Psoas muscle (tissue), 7 donors: ENCODE measurements at regions not wholly inside any gene's neighbourhood (a gene's known extent, or its start where the extent isn't known, plus 50 kb on each side); places are given as distances from the start of the nearest gene placed in this dataset.

ENCODE experiments used
- ATAC-seq, 4 donors: fragments of 200-7000 bp; cut with Tn5 transposase; one replicate each; pipeline ENCODE4 v1.9.1; 2020; ENCODE audit warnings: moderate library complexity in 3 of 4, mild to moderate bottlenecking in 2 of 4
- DNase-seq, 2 donors: peaks; one replicate each; pipeline ENCODE4 v3.0.0-alpha.2; 2020
- H3K27ac ChIP-seq: fragments of 200-600 bp; one replicate; pipeline ENCODE4 v1.8.0; 2022
- H3K27me3 ChIP-seq, 3 donors: fragments of 200-600 bp in 1 of 3; one replicate each; pipeline versions ENCODE4 v1.6.1 to v1.8.0; 2013 to 2022; ENCODE audit warnings: low read length in 2 of 3, mild to moderate bottlenecking in 2 of 3, moderate library complexity in 1 of 3; ENCODE audit not compliant: insufficient read depth in 3 of 3
- H3K36me3 ChIP-seq, 2 donors: fragments of 200-600 bp in 1 of 2; one replicate each; pipeline versions ENCODE4 v1.6.1 to v1.8.0; 2013 to 2022; ENCODE audit warnings: low read depth in 1 of 2, mild to moderate bottlenecking in 1 of 2, moderate library complexity in 1 of 2; ENCODE audit not compliant: insufficient read depth in 1 of 2
- H3K4me1 ChIP-seq: fragments of 200-600 bp; one replicate; pipeline ENCODE4 v1.8.0; 2022
- H3K4me3 ChIP-seq: fragments of 200-600 bp; one replicate; pipeline ENCODE4 v1.8.0; 2022; ENCODE audit warnings: mild to moderate bottlenecking
- H3K9me3 ChIP-seq: fragments of 200-600 bp; one replicate; pipeline ENCODE4 v1.8.0; 2022
- WGBS, 3 donors: extraction: QIAGEN DNeasy Blood & Tissue Kit; methylation state at CpG; one replicate each; pipeline versions ENCODE4 v1.1.6 to v1.1.7; 2013; 5-methylcytosine and 5-hydroxymethylcytosine counted together
- intact Hi-C, 2 donors: fragments of 100-400 bp; cut with DNase I; formaldehyde crosslinking; loops; one replicate each; pipeline versions ENCODE4 v1.11.0 to v1.14.2; 2022
- TF ChIP-seq, protein P1 (sequence below): fragments of 200-600 bp; IDR thresholded peaks from one replicate; pipeline ENCODE4 v1.8.0; 2022; ENCODE audit warnings: antibody characterized with exemption
- donor health status: healthy with polysubstance abuse.
- donor health status: DM: no; HTN: no; CAD: no; lungs with moderate emphysema.
- donor health status: Bipolar disorder and iron deficiency.
- donor health status: healthy.
- donor health status: DM: yes; HTN: yes; CAD: no.
- donor health status: DM: no; HTN: no; CAD: no.
- donor health status: DM: yes; HTN: yes; CAD: no.

DNA sequence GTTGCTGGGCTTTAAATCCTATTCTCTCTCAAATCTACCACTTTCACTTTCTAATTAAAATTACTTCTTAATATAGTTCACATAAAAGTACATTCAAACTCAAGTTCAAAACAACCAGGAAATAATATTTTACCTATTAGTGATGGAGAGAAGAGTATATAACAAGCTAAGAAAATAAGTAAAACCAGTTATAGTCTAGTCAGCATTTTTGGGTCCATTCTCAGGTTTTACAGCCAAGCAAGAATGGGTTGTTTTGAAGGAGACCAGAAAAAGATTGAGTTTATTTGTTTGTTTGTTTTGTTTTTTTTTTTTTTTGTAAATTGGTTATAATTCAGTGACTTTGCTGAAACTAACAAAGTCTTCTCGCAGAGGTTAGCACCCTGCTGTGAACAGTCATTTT is 106.3 kb upstream of the PTPRZ1 start:
- 59 to 68% (median 60%) methylated on average over 1 of the region's 1 CpG for WGBS, 3 donors
- ATAC-seq = no peak
- intact Hi-C loops = no loop called here

DNA sequence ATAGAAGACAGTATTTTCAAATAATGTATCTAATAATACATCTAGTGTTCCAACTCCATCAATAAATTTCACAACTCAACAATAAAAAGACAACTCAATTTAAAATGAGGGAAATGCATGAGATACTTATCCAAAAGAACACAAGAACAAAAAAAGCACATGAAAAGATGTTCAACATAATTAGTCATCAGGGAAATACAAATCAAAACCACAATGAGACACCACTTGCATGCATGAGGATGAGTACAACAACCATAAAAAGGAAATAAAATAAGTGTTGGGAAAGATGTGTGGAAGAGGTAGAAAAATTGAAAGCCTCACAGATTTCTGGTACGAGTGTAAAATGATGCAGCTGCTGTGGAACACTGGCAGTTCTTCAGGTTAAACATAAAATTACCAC is 111.6 kb upstream of the PTPRZ1 start:
- intact Hi-C loops = no loop called here
- H3K36me3 ChIP-seq = no peaks in the 10 kb centered on the region
- no peak for DNase-seq
- ATAC-seq = no peak
- TF ChIP-seq, protein P1, sequence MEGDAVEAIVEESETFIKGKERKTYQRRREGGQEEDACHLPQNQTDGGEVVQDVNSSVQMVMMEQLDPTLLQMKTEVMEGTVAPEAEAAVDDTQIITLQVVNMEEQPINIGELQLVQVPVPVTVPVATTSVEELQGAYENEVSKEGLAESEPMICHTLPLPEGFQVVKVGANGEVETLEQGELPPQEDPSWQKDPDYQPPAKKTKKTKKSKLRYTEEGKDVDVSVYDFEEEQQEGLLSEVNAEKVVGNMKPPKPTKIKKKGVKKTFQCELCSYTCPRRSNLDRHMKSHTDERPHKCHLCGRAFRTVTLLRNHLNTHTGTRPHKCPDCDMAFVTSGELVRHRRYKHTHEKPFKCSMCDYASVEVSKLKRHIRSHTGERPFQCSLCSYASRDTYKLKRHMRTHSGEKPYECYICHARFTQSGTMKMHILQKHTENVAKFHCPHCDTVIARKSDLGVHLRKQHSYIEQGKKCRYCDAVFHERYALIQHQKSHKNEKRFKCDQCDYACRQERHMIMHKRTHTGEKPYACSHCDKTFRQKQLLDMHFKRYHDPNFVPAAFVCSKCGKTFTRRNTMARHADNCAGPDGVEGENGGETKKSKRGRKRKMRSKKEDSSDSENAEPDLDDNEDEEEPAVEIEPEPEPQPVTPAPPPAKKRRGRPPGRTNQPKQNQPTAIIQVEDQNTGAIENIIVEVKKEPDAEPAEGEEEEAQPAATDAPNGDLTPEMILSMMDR = no peak
- H3K27me3 ChIP-seq = no peaks in the 10 kb centered on the region
- H3K9me3 ChIP-seq = no peaks in the 10 kb centered on the region
- no peak overlapping the region for H3K4me3 ChIP-seq
- no peak overlapping the region for H3K27ac ChIP-seq
- no peaks in the 10 kb centered on the region for H3K4me1 ChIP-seq
- 41 to 59% (median 48%) methylated on average over 1 of the region's 1 CpG for WGBS, 3 donors

More for the DNA sequence above, 106.3 kb upstream of the PTPRZ1 start:
- DNase-seq = no peak
- no peaks in the 10 kb centered on the region for H3K4me1 ChIP-seq
- H3K4me3 ChIP-seq = no peak overlapping the region
- TF ChIP-seq, protein P1 = no peak
- no peaks in the 10 kb centered on the region for H3K36me3 ChIP-seq
- H3K27ac ChIP-seq = no peak overlapping the region
- H3K27me3 ChIP-seq = no peaks in the 10 kb centered on the region
- no peaks in the 10 kb centered on the region for H3K9me3 ChIP-seq

DNA sequence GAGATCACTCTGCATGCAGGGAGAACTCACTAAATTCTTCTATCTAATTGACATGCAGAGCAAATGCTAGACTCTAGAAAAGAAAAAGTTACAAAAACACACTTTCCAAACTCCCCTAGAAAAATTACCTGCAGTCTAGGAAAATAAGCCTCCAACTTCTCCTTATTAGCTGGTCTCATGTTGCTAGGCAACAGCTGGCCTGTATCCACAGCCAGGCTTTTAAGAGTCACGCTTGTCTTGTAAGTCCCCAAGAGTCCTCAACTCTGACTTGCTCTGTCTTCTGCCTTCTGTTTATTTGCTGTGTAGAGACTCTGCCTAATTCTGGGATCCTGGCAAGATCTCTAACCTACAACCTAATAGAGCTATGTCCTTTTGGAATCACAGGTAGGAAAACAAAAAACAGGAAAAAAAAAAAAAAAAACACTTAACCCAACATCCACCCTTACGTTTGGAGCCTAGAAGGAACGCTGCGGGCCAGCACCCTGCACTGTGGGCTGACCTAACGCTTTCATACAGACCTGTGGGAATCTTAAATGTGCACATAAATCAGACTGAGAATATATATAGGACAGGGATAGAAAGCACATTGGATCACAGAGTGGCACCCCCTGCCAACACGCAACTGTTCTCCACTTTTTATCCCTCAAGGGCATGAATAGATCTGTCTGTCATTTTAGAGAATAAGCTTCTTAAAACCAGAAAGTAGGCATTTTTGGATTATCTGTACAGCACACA is 117.0 kb upstream of the PTPRZ1 start:
- DNase-seq (no peak), ATAC-seq (no peak)
- Histone ChIP-seq H3K27ac (no peak overlapping the region), H3K9me3 (no peaks in the 10 kb centered on the region), H3K4me3 (no peak overlapping the region), H3K4me1 (no peaks in the 10 kb centered on the region), H3K27me3 (no peaks in the 10 kb centered on the region), H3K36me3 (no peaks in the 10 kb centered on the region)
- 60 to 67% (median 64%) methylated on average over 6 of the region's 6 CpGs for WGBS, 3 donors
- TF ChIP-seq, protein P1 = no peak
- intact Hi-C loops = loop anchor here in 1 of 2 donors (10.0 kb wide), 1 partner anchor 239 kb away; no protein-coding TSS in a partner anchor

DNA sequence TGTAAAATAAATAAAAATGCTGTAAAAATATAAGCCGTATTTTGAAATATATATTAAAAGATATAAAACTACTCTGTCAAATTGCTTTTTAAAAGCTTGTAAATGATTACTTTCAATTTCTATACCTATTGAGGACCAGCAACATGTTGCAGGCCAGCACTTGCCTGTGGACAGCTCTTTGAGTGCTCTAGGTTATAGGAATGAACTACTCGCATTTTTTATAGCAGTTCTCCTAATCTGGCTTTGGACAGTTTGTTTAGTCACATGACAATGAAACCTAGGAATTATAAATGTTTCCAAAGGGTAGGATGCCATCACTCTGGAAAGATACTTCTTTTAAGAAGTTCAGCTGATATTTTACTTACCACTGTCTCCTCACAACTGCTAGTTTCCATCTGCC is 117.7 kb upstream of the PTPRZ1 start:
- H3K4me1 ChIP-seq = no peaks in the 10 kb centered on the region
- intact Hi-C loops = loop anchor here in 1 of 2 donors (10.0 kb wide), 1 partner anchor 240 kb away; no protein-coding TSS in a partner anchor
- H3K4me3 ChIP-seq = no peak overlapping the region
- TF ChIP-seq, protein P1 = no peak
- no peaks in the 10 kb centered on the region for H3K9me3 ChIP-seq
- H3K27ac ChIP-seq = no peak overlapping the region
- DNase-seq (no peak), ATAC-seq (no peak)
- WGBS, 3 donors = 54 to 59% (median 59%) methylated on average over 2 of the region's 2 CpGs
- H3K27me3 ChIP-seq = no peaks in the 10 kb centered on the region
- no peaks in the 10 kb centered on the region for H3K36me3 ChIP-seq
